ENCODE measurements at regions not wholly inside any gene's neighbourhood (a gene's known extent, or its start where the extent isn't known, plus 50 kb on each side); places are given as distances from the start of the nearest gene placed in this dataset.
"Not testable (repeated sequence)": the region's sequence is repeated elsewhere in the genome, so short reads cannot be mapped to it uniquely, and the experiment has no call there.

DNA sequence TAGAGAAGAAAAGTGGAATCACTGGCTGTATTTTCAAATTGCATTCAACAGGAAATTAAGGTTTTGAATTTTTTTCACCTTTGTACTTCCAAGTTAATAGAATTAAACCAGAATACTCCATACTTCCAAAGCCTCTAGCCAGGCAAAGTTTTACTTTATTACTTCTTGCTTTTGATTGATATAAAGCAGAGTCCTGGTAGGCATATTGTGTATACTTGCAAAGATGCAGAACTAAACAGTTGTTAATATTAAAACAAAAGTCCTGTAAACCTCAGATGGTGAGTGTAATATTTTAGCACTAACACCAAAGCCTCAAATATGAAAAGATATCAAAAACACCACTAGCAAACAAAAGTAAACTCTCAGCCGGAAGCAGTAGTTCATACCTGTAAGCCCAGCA is 107.2 kb upstream of the C2CD4B start:
- no peak for DNase-seq

DNA sequence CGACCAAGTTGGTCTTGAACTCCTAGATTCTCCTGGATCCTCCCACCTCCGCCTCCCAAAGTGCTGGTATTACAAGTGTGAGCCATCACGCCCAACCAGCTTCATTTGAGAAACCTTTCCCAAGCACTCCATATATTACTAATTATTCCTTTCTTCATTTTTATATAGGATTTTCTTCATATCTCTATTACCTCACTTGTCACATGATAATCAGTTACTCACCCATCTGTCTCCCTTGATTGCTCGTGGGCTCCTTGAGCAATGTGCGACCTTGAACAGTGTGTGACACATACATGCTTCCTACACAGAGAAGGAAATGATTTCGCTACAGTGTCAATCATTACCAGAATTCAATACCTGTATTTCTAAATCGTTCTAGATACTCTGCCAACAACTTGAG is 110.7 kb upstream of the C2CD4B start:
- DNase-seq = no peak

DNA sequence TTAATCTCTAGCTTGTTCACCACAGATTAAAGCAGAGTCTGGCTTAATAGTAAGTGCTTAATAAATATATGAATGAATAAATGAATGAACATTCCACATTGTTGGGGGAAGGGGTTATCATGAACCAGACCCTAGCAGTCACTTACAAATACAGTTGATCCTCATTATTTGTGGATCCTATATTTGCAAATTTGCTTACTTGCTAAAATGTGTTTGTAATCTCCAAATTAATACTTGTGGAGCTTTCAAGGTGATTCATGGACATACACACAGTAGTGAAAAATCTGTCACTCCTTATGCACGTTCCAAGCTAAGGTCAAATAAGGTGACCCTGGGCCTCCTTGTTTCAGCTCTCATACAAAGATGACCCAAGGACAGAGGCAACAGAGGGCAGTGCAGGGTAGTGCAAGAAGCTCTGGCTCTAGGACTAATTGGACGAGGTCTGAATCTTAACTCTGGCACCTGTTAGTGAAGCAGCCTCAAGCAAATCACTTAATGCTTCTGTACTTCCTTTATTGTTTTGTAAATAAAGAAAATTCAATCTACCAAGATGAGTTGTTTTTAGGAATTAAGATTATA is 112.8 kb upstream of the C2CD4B start:
- DNase-seq = no peak

DNA sequence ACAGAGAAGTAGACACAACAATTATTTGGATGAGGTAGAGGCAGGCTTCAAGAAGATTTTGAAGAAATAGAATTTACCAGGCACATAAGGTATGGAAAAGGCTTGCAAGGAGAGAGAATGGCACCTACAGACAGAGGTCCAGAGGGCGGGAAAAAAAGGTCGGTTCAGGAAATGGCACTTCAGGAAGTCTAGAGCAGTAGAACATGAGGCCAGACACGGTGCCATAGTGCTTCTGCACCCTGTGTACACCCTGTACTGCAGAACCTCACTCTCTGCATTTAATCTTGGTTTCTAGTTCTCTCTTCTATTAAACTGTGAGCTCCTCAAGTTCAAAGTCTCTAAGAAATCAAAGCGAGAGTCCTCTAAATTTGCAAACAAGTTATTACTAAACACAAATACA is 113.4 kb upstream of the C2CD4B start:
- no peak for DNase-seq

DNA sequence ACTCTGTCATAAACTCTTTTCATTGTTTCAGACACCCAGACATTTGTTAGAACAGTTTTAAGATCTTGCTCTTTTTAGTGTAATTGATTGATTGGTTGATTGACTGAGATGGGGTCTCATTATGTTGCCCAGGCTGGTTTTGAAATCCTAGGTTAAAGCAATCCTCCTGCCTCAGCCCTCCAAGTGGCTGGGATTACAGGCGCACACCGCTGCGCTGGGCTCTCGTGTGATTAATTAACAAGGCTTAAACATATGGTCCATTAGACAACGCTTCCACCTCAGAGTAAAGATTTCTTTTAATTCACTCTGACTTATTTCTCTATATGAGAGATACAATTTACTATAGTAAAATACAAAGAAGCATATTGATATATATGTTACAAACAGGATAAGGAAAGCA is 114.0 kb upstream of the C2CD4B start:
- DNase-seq = no peak

DNA sequence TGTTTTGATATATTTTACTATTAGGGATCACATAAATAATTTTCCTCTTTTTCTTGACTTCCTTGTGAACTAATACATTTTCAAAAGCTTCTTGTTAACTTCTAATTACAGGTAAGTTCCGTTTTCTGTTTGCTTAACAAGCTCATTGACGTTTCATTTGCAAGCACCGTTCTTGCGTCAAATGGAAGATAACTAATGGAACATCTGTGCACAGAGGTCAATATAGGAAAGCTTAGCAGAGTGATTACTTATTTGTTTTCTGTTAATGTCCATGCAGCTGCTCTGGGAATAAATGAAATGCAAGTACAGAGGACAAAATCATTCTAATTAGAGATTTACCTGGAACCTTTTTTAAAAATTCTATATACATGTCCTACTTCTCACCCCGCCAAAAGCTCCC is 115.5 kb upstream of the C2CD4B start:
- no peak for DNase-seq

DNA sequence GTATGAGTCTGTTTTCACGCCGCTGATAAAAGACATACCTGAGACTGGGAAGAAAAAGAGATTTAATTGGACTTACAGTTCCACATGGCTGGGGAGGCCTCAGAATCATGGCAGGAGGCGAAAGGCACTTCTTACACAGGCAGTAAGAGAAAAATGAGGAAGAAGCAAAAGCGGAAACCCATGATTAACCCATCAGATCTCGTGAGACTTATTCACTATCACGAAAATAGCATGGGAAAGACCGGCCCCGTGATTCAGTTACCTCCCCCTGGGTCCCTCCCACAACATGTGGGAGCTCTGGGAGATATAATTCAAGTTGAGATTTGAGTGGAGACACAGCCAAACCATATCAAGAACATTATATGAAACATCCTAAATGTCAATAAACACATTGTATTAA is 116.7 kb upstream of the C2CD4B start:
- not testable (repeated sequence) for DNase-seq

DNA sequence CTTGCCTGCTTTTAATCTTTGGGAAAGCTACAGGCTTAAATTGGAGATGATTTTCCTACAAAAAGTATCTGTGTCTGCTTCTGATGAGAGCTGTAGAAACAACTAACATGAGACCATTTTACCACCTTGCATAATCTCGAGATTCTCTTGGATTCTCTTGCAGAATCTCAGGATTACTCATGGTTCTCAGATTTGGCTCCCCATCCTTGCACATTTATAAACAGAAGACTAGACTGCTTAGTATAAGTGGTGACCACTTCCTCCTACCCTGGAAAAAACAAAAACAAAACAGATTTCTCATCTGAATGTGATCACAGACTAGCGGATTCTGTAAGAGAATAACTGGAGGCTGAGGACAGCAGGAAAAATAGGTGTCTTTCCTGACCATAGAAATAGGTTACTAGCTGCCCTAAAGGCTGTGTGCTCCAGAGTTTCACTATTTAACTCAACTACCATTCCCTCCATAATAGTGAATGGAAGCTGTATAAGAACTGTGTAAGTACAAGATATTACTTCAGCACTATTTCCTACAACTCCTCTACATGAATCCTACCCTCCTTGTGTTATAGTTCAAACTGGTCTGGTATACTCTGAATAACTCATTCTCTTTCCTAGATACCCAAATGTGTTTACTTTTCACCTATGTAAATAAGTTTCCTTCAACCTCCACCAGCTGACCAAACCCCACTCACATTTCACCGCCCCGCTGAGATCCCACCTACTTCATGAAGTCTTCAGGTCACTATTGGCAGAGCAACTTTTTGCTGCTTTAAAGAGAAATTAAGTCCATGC is 122.2 kb upstream of the C2CD4B start:
- DNase-seq = no peak

DNA sequence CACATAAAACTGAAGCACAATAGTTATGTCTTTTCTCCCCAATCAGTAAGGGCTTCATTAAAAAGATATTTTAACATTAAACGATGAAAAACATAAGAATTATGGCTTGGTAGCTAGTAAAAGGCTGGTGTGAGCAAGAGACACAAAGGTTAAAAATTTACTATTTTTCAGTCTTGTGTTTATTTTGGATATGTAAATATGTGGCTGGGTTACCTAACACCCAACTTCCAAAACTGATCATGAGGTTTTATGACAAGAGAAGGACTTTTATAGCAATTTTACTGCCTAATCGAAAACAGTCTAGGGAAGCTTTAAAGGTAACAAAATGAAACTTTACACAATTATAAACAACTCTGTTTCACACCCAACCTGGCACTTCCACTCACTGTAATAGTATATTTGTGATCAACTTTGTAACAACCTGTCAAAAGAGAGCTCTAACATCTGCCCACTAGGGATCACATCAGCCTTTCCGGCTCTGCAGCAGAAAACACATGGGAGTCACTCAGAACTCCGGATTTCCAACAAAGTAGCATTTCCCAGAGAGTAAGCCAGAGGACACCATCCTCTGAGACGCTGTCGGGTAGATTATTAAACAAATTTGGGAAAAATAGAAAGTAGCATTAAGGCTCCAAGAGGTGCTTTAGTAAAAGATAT is 123.4 kb upstream of the C2CD4B start:
- DNase-seq = no peak

DNA sequence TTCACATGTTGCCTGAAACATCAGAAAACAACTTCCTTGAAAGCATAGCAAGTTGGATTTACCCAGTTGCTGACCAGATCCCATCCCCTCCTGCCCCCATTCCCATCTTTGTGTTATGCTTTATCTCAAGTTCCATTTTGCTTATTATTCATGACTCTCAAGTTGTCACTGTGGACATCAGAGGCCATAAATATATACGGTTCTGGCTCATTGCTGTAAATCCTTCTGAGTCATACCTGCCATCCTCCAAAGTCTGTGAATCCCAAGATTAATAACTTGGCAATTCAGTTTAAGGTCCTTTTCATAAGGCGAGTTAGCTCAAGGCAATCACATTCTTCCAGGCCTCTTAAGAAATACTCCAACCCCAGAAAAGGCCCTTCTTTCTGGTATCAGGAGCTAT is 126.2 kb upstream of the C2CD4B start:
- no peak for DNase-seq

DNA sequence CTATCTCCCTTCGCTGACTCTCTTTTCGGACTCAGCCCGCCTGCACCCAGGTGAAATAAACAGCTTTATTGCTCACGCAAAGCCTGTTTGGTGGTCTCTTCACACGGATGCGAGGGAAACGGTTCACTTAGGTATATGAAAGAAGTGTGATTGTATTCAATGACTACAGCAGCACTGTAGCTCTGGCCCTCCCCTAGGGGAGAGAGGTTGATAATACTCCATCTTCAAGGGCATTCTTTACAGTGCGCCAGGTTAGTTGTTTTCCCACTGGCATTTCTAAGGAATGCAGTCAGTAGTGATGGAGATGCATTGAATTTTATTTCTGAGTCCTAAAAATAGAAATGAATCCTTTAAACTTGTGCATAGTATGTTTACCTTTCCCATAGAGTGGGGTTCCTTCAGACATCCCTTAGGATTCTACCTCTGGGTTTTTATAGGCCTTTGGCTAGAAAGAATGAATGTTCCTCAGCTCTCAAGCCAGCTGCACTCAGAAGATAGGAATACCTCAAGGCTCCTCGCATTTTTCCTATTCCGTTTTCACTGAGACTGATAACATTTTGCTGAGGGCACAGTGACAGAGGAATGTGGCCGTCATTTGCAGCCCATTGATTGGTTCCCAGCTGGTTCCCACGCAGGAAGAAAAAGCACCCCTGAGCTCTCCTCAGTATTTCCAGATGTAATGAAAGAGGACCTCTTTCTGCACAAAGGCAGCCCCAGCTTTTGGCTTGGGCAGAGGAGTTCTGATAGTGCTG is 131.8 kb upstream of the C2CD4B start:
- no peak for DNase-seq

DNA sequence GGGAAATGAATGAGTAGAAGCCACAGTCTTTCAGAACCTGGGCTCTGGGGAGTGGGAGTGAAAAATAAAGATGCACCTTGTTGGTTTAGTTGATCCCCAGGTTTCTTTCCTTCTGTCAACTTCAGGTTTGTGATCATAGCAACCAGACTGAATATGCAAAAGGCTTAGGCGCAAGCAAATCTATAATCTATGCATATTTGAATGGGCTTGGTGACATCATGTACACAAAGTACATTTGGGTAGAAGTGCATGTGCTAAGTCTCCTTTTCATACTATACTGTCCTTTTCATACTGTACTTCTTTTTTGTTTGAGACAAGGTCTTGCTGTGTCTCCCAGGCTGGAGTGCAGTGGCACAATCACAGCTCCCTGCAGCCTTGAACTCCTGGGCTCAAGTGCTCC is 132.4 kb upstream of the C2CD4B start:
- no peak for DNase-seq

DNA sequence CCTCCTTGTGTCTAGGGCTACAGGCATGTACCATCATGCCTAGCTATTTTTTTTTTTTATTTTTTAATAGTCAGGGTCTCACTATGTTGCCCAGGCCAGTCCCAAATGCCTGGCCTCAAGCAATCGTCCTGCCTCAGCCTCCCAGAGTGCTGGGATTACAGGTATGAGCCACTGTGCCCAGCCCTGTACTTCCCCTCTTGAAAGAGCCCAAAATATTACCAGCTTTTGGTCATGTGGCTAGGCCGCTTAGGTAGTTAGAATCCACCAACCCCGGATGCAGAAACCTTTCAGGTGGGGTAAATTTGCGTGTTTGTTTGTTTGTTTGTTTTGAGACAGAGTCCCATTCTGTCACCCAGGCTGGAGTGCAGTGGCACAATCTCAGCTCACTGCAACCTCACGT is 132.8 kb upstream of the C2CD4B start:
- no peak for DNase-seq

DNA sequence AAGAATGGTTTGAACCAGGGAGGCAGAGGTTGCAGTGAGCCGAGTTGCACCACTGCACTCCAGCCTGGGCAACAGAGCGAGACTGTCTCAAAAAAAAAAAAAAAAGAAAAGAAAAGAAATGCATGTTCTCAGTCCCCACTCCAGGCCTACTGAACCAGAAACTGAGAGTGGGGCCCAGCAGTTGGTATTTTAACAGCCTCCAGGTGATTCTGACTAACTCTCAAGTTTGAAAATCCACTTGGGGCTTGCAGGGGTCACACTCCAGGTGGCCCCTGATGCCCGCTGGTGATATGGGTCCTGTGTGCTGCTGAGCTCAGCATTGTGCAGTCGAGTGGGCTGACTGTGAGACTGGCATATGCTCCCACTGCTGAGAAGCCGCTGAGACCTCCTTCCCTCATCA is 133.7 kb upstream of the C2CD4B start:
- no peak for DNase-seq

DNA sequence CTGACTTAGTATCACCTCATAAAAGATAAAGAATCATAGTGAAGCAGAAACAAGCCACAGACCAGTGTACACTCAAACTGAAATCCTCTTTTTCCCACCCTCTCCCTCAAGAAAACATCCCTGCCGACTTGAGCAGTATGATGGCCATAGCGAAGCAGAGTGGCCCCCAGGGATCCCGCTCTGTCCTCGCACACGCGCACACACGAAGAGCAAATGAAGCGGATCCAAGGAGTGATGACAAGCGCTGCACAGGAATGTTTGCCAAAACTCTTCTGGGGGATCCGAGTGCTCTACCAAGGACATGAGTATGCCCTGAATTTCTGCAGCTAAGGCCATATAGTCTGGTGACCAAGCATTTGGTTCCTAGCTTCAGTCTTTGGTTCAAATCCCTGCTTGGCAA is 134.5 kb upstream of the C2CD4B start:
- no peak for DNase-seq

DNA sequence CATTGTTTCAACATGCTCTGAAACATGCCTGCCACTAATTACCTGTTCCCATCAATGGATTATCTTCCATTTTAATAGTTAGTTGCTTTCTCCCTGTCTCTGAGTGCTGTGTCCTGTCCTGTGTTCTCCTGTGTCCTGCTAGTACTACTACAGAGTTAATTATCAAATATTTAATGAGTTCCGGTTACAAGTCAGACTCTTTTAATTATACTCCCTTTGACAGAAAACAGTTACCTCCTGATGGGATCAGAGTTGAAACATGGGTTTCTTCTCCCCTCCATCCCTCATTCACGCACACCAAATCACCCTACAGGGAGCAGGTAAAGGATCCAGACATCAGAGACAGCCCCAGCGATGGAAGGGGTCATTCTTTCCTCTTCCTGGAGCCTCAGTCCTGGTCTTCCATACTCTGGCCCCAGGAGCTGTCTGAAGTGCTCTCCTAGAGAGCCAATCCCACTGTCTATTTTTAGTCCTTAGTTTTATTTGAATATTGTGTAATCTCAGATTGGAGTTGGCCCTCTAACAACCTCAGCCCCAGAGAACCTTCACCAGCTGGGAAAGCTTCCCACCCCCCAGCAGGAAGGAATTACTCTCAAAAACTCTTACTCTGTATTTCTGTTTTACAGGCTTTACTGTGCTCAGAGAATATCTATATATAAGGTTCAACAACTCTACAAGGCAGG is 137.0 kb upstream of the C2CD4B start:
- no peak for DNase-seq

DNA sequence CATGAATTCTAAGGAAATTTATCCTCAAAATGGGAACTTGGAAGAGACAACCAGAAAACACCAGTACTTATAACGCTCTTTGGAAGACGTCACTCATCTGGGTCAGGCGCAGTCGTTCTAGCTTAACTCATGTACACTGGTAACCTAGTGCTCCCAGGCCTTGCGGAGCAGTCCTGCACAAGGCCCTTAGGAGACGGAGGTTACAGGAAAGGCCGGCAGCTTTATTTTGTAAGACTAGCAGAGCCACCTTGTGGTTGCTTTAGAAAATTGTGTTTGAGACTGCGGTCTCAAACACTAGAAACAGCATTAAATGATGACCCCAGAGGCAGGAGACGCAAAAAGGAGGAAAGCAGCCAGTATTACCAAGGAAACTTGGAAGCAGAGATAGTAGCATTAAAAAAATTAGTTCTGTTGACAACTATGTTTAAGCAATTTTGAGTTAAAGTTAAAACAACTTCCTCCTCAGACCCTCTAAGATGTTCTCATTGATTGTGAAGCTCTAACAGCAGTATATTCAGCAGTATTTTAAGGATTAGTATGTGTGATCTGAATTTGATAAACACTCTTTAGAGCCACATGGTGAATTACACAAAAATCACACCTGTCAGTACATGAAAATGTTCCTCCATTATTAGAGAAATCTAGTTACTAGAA is 141.9 kb upstream of the C2CD4B start:
- DNase-seq = no peak

DNA sequence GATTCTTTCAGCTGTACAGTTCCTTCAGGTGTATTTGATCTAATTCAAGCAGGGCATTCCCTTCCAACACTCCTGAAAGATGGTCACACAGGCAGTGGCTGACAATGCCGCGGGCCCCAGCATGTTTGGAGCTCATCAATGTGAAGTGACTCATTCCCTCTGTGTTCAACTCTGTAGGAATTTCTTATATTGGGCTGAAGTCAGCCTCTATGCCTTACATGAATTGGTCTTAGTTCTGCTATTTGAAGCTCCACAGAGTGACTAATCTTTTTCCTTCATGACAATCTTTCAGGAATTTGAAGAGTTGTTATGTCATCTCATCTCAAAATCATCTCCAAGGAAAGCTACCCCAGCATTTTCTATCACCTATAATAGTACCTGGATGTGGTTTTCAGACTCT is 142.5 kb upstream of the C2CD4B start:
- DNase-seq = no peak

DNA sequence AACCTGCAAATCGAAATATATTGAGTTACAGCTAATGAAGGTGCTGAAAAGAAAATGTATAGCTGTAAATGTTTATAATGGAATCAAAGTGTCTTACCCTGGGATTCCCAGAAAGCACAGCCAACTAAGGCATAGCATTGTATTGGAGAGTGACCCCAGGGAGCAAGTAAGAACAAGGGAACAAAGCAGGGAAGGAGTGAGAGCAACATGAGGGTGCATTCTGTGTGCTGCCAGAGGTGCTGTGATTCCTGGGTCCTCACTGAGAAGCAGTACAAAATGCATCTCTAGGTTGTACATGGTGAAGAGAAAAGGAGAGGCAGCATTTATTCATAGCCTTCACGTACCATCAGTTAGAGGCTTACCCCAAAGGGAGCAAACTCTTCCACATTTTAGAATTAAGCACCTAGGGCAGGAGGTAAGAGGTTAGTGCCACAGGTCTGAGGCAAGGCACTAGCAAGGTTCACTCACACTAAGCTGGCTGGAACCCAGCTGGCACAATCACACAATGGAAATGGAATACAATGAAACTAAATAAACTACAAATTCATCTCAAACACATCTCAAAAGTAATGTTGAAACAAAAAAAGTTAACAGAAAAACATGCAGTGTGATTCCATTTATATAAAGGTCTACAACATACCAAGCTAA is 151.5 kb upstream of the C2CD4B start:
- DNase-seq = no peak

DNA sequence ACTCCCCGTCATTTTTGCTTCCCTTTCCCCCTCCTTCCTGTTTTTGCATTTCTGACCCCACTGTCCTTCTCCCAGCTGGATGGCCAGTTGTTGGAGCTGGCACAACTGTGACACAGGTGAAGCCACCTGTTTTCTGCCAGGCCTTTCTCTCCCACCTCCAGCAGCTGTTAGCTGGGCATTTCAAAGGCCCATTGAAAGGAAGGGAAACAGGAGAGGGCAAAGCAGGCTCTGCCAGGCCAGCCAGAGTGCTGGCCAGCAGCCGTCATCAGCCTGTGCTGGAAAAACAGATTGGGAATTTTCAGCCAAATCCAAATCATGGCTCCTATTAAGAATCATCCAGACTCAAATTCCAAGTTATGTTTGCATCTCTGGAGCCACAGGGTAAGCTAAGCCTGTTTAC is 155.2 kb upstream of the C2CD4B start:
- no peak for DNase-seq

DNA sequence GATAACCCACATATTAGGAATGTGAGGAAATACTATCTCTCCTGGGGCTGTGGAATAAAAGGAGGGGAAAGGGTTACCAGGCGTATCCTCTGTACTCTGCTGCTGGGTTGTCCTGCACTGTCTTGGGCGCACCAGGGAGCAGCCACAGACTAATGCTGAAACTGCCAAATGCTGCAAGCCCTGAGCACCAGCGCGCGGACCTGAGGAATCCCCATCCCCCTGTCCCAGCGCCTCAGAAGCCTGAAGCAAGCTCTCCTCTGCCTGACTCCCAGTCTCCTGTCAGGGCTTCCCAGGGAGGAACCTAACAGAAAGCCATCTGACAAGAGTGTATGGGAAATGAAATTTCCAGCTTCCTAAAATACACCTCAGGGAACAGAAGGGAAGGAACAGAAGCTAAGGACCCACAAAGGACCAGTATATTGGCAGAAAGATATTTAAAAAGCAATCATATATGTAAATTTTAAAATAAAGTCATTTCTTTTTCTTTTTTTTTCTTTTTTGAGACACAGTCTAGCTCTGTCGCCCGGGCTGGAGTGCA is 158.3 kb upstream of the C2CD4B start:
- DNase-seq = no peak

DNA sequence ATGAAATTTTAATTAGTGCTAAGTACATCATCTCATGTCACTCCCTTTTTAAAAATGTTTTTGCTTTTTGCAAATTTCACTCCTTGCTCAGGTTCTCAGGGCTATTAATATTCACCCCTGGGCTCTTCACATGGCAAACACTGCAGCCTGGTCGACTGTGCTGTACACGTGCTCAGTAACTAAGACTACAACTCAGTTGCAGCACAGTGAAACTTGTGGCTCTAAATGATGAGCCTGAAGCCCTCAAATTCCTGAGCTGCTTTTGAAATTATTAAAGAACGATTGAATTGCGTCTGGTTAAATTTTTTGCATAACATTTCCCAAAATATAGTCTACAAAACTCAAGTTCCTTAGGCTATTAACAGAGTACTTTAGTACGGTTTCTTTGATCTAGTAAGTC is 159.3 kb upstream of the C2CD4B start:
- no peak for DNase-seq
